ENCODE measurements at regions not wholly inside any gene's neighbourhood (a gene's known extent, or its start where the extent isn't known, plus 50 kb on each side); places are given as distances from the start of the nearest gene placed in this dataset.

DNA sequence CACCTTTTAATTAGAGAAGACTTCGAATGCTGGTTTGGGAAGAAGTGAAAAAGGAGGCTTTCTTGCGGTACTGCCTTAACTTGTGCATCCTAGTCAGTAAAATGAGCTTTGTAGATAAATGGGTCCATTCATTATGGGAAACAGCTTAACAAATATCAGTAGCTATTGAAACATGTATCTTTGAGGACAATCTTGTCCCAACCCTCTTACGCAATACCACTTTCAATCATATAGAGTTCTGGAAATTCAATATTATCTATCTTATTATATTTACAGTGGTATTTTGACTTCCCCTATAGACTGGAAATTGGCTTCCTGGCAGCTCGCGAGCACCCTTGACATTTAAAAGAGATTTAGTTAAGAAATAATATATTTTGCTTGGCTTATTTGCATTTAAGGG lies 565.8 kb upstream of the NUDT12 start:
- TF ChIP-seq CTCF (IDR thresholded peaks at IDR 0.05): no peak
- no peak for TF ChIP-seq POLR2A (IDR thresholded peaks at IDR 0.05)

Measured in right lobe of liver (tissue), 4 donors.